Fibroblast of the aortic adventitia (primary cell): ENCODE measurements at regions not wholly inside any gene's neighbourhood (a gene's known extent, or its start where the extent isn't known, plus 50 kb on each side); places are given as distances from the start of the nearest gene placed in this dataset.

Source experiments
- DNase-seq: peaks from one replicate; pipeline ENCODE4 v3.0.0-alpha.2; 2010; ENCODE audit warnings: low read depth
- H3K4me3 ChIP-seq: 2 replicates; pipeline ENCODE4 v1.5.1; 2011; ENCODE audit warnings: low read depth, mild to moderate bottlenecking, control low read depth, low read length, moderate library complexity
- CTCF ChIP-seq: IDR thresholded peaks from 2 replicates; pipeline ENCODE4 v1.5.1; 2011; ENCODE audit warnings: mild to moderate bottlenecking, low read length, control low read depth, inconsistent platforms; ENCODE audit not compliant: insufficient read depth

GRCh38 chr12:27187697-27188096 is 56.4 kb upstream of the STK38L start:
- TF ChIP-seq CTCF: no peak
- no peak for DNase-seq
- no peak overlapping the region for H3K4me3 ChIP-seq

- TF ChIP-seq CTCF: no peak
- H3K4me3 ChIP-seq: no peak overlapping the region
- peak; percentile 91 for DNase-seq
Observed at GRCh38 chr12:27190761-27191160, 53.3 kb upstream of the STK38L start.

GRCh38 chr12:27191531-27191930 is 52.6 kb upstream of the STK38L start:
- TF ChIP-seq CTCF: no peak
- DNase-seq: peak; percentile 11

GRCh38 chr12:27192118-27192802 is 51.8 kb upstream of the STK38L start:
- H3K4me3 ChIP-seq: no peak overlapping the region
- TF ChIP-seq CTCF: no peak
- no peak for DNase-seq

More at GRCh38 chr12:27191531-27191930, 52.6 kb upstream of the STK38L start:
- H3K4me3 ChIP-seq: no peak overlapping the region

- no peak overlapping the region for H3K4me3 ChIP-seq
- TF ChIP-seq CTCF: no peak
- peak; percentile 84 for DNase-seq
Observed at GRCh38 chr12:27193106-27193505, 51.0 kb upstream of the STK38L start.

GRCh38 chr12:27193854-27194544 is 50.1 kb upstream of the STK38L start:
- peak; percentile 85 for DNase-seq
- peak; percentile 45 for TF ChIP-seq CTCF
- H3K4me3 ChIP-seq: no peak overlapping the region
